ENCODE measurements at regions not wholly inside any gene's neighbourhood (a gene's known extent, or its start where the extent isn't known, plus 50 kb on each side); places are given as distances from the start of the nearest gene placed in this dataset.

DNA sequence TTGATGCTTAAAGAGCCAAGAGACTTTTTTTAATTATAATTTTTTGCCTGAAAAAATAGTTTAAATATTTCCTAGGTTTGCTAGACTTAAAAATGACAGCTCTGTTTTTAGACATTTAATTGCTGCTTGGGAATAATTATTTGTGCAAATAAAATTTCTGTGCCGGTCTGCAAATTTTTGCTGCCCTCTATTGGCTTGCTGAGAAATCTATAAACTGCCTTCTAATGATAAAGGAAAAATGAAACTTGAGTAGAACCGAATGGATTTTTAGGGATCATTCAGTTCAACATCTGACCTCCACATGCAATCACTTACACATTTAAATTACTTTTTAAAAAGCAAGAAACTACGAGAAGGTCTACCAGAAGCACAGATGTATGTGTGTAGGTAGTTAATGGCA lies 434.0 kb downstream of the FAM133A start:
- intact Hi-C loops (cut with micrococcal nuclease; ENCODE audit: unreplicated experiment) = no loop called here
- H3K4me2 ChIP-seq = no peak overlapping the region
- POLR2A ChIA-PET (ENCODE audit: unreplicated experiment) = no interaction called here
- no peaks in the 10 kb centered on the region for H3K4me1 ChIP-seq (replicated peaks; ENCODE audit: insufficient read depth)
- H3K36me3 ChIP-seq (ENCODE audit: low read depth) = no peaks in the 10 kb centered on the region
- no peak overlapping the region for H3K4me3 ChIP-seq
- no peaks in the 10 kb centered on the region for H4K20me1 ChIP-seq (ENCODE audit: insufficient read depth)
- no peak overlapping the region for H3K27ac ChIP-seq
- no peak overlapping the region for H2AFZ ChIP-seq
- no peaks in the 10 kb centered on the region for H3F3A ChIP-seq (ENCODE audit: insufficient read depth, low read depth)
- no peaks in the 10 kb centered on the region for H3K79me2 ChIP-seq (ENCODE audit: low read depth)
- BruUV-seq (replicated peaks) = no TSS peak
- no peaks in the 10 kb centered on the region for H3K27me3 ChIP-seq (ENCODE audit: insufficient read depth, low read depth)
- H3K9me2 ChIP-seq (ENCODE audit: insufficient read depth) = no peaks in the 10 kb centered on the region
- no peaks in the 10 kb centered on the region for H3K9me3 ChIP-seq (ENCODE audit: insufficient read depth, low read depth)
- TF ChIP-seq, protein P1, sequence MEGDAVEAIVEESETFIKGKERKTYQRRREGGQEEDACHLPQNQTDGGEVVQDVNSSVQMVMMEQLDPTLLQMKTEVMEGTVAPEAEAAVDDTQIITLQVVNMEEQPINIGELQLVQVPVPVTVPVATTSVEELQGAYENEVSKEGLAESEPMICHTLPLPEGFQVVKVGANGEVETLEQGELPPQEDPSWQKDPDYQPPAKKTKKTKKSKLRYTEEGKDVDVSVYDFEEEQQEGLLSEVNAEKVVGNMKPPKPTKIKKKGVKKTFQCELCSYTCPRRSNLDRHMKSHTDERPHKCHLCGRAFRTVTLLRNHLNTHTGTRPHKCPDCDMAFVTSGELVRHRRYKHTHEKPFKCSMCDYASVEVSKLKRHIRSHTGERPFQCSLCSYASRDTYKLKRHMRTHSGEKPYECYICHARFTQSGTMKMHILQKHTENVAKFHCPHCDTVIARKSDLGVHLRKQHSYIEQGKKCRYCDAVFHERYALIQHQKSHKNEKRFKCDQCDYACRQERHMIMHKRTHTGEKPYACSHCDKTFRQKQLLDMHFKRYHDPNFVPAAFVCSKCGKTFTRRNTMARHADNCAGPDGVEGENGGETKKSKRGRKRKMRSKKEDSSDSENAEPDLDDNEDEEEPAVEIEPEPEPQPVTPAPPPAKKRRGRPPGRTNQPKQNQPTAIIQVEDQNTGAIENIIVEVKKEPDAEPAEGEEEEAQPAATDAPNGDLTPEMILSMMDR (conservative IDR thresholded peaks at IDR 0.05) = no peak; the same call in 1 of the 2 replicates
- TF ChIP-seq EZH2 (IDR thresholded peaks at IDR 0.05; ENCODE audit: low read depth) = no peak
- CTCF ChIA-PET = no interaction called here
- no peak for DNase-seq

DNA sequence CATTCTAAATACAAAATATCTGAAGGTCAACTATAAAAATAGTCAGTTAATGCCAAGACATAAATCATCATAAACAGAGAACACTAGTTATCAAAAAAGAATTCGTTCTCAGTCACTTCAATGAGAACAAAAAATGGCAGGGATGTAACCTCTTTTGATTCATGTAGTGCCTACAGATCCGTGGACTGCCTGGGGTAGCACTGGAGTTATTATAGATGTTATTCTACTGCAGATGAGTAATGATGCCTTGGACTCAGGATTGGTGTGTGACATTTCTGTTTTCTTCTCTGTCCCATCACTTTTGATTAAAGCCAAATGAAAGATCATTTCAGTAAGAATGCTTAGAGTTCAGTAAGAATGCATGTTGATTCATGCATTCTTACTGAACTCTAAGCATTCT lies 440.4 kb downstream of the FAM133A start:
- no peaks in the 10 kb centered on the region for H4K20me1 ChIP-seq (ENCODE audit: insufficient read depth)
- no peak overlapping the region for H3K27ac ChIP-seq
- H3F3A ChIP-seq (ENCODE audit: insufficient read depth, low read depth) = no peaks in the 10 kb centered on the region
- no peak for TF ChIP-seq EZH2 (IDR thresholded peaks at IDR 0.05; ENCODE audit: low read depth)
- TF ChIP-seq, protein P1 (conservative IDR thresholded peaks at IDR 0.05) = no peak
- H3K9me2 ChIP-seq (ENCODE audit: insufficient read depth) = no peaks in the 10 kb centered on the region
- H3K4me2 ChIP-seq = no peak overlapping the region
- intact Hi-C loops (cut with micrococcal nuclease; ENCODE audit: unreplicated experiment) = no loop called here
- H3K79me2 ChIP-seq (ENCODE audit: low read depth) = no peaks in the 10 kb centered on the region
- no peaks in the 10 kb centered on the region for H3K36me3 ChIP-seq (ENCODE audit: low read depth)
- CTCF ChIA-PET = no interaction called here
- no peak overlapping the region for H3K4me3 ChIP-seq
- no peak overlapping the region for H2AFZ ChIP-seq
- no peak for DNase-seq
- no TSS peak for BruUV-seq (replicated peaks)
- no peaks in the 10 kb centered on the region for H3K9me3 ChIP-seq (ENCODE audit: insufficient read depth, low read depth)
- H3K4me1 ChIP-seq (replicated peaks; ENCODE audit: insufficient read depth) = no peaks in the 10 kb centered on the region
- H3K27me3 ChIP-seq (ENCODE audit: insufficient read depth, low read depth) = no peaks in the 10 kb centered on the region
- POLR2A ChIA-PET (ENCODE audit: unreplicated experiment) = no interaction called here

DNA sequence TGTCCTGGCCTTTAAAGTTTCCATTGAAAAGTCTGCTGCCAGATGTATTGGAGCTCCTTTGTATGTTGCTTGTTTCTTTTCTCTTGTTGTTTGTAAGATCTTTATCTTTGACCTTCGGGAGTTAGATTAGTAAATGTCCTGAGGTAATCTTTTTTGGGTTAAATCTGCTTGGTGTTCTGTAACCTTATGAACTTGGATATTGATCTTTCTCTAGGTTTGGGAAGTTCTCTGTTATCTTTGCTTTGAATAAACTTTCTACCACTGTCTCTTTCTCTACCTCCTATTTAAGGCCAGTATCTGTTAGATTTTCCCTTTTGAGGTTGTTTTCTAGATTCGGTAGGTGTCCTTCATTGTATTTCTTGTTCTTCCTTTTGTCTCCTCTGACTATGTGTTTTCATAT lies 447.8 kb downstream of the FAM133A start:
- H3K9me3 ChIP-seq (ENCODE audit: insufficient read depth, low read depth) = no peaks in the 10 kb centered on the region
- no peaks in the 10 kb centered on the region for H3K79me2 ChIP-seq (ENCODE audit: low read depth)
- H3K4me2 ChIP-seq = no peak overlapping the region
- no TSS peak for BruUV-seq (replicated peaks)
- no peak overlapping the region for H2AFZ ChIP-seq
- no peak overlapping the region for H3K27ac ChIP-seq
- H3K36me3 ChIP-seq (ENCODE audit: low read depth) = no peaks in the 10 kb centered on the region
- H3K9me2 ChIP-seq (ENCODE audit: insufficient read depth) = no peaks in the 10 kb centered on the region
- H3K27me3 ChIP-seq (ENCODE audit: insufficient read depth, low read depth) = no peaks in the 10 kb centered on the region
- H3F3A ChIP-seq (ENCODE audit: insufficient read depth, low read depth) = no peaks in the 10 kb centered on the region
- TF ChIP-seq, protein P1 (conservative IDR thresholded peaks at IDR 0.05) = no peak
- no peak for TF ChIP-seq EZH2 (IDR thresholded peaks at IDR 0.05; ENCODE audit: low read depth)
- H3K4me3 ChIP-seq = no peak overlapping the region
- no peaks in the 10 kb centered on the region for H4K20me1 ChIP-seq (ENCODE audit: insufficient read depth)
- POLR2A ChIA-PET (ENCODE audit: unreplicated experiment) = no interaction called here
- intact Hi-C loops (cut with micrococcal nuclease; ENCODE audit: unreplicated experiment) = no loop called here
- H3K4me1 ChIP-seq (replicated peaks; ENCODE audit: insufficient read depth) = no peaks in the 10 kb centered on the region
- DNase-seq = no peak
- CTCF ChIA-PET = no interaction called here

Measured in PC-9 (cell line).